PC-3 (cell line): ENCODE measurements at regions not wholly inside any gene's neighbourhood (a gene's known extent, or its start where the extent isn't known, plus 50 kb on each side); places are given as distances from the start of the nearest gene placed in this dataset.

Source experiments
- ATAC-seq: fragments of 200-7000 bp; cut with Tn5 transposase; 2 replicates; pipeline ENCODE4 v1.9.1; 2020; ENCODE audit warnings: mild to moderate bottlenecking, moderate library complexity
- BruUV-seq: library from RNA; stranded (reverse); fragments of 400-500 nt; replicated peaks from 2 replicates; lab custom pipeline; 2021; lab: Mats Ljungman, UMichigan
- CTCF ChIA-PET: fragments of 300-600 bp; sonication (Branson Sonifier 250); formaldehyde crosslinking; loops from one replicate; lab custom pipeline; 2022; ENCODE audit warnings: antibody characterized with exemption; lab: Charles Lee
- POLR2A ChIA-PET: fragments of 300-600 bp; sonication (Branson Sonifier 250); formaldehyde crosslinking; loops from one replicate; lab custom pipeline; 2022; ENCODE audit warnings: antibody characterized with exemption; ENCODE audit not compliant: unreplicated experiment; lab: Charles Lee
- DNase-seq: peaks from one replicate; pipeline ENCODE4 v3.0.0-alpha.2; 2015
- H2AFZ ChIP-seq: fragments of 300-600 bp; sonication (generic); 2 replicates; pipeline ENCODE4 v1.6.0; 2016; ENCODE audit warnings: antibody characterized with exemption, low read length
- H3F3A ChIP-seq: fragments of 300-600 bp; sonication (generic); one replicate; pipeline ENCODE4 v1.6.0; 2017; ENCODE audit warnings: antibody characterized with exemption, low read length, control low read depth, mild to moderate bottlenecking; ENCODE audit not compliant: unreplicated experiment
- H3K27ac ChIP-seq: fragments of 300-600 bp; sonication (generic); 2 replicates; pipeline ENCODE4 v1.5.1; 2016; ENCODE audit warnings: mild to moderate bottlenecking, low read length
- H3K27me3 ChIP-seq: fragments of 300-600 bp; sonication (generic); 2 replicates; pipeline ENCODE4 v1.6.1; 2016; ENCODE audit warnings: low read length, mixed read lengths
- H3K36me3 ChIP-seq: fragments of 300-600 bp; sonication (generic); 2 replicates; pipeline ENCODE4 v1.6.1; 2016; ENCODE audit warnings: low read depth, mixed run types, low read length, mixed read lengths
- H3K4me1 ChIP-seq: fragments of 300-600 bp; sonication (generic); 2 replicates; pipeline ENCODE4 v1.5.1; 2016; ENCODE audit warnings: low read length; ENCODE audit not compliant: insufficient read depth
- H3K4me2 ChIP-seq: fragments of 300-600 bp; sonication (generic); 2 replicates; pipeline ENCODE4 v1.6.0; 2016; ENCODE audit warnings: low read length
- H3K4me3 ChIP-seq: fragments of 300-600 bp; sonication (generic); 2 replicates; pipeline ENCODE4 v1.5.1; 2016; ENCODE audit warnings: mild to moderate bottlenecking, low read length, mixed read lengths
- H3K79me2 ChIP-seq: fragments of 300-600 bp; sonication (generic); 2 replicates; pipeline ENCODE4 v1.6.1; 2017; ENCODE audit warnings: low read length, mixed read lengths
- H3K9ac ChIP-seq: fragments of 300-600 bp; sonication (generic); 2 replicates; pipeline ENCODE4 v1.6.0; 2016; ENCODE audit warnings: mild to moderate bottlenecking, low read length
- H3K9me2 ChIP-seq: fragments of 300-600 bp; sonication (generic); replicated peaks from 2 replicates; pipeline ENCODE4 v1.6.1; 2016; ENCODE audit warnings: mixed run types, low read length, mixed read lengths
- H3K9me3 ChIP-seq: fragments of 300-600 bp; sonication (generic); 2 replicates; pipeline ENCODE4 v1.6.1; 2016; ENCODE audit warnings: low read length, mixed read lengths
- H4K20me1 ChIP-seq: fragments of 300-600 bp; sonication (generic); 2 replicates; pipeline ENCODE4 v1.6.1; 2016; ENCODE audit warnings: low read length, mixed read lengths
- CTCF ChIP-seq: fragments of 300-600 bp; sonication (generic); conservative IDR thresholded peaks from 2 replicates; pipeline ENCODE4 v1.5.1; 2017; ENCODE audit warnings: antibody characterized with exemption, low read depth, mild to moderate bottlenecking, low read length
- EZH2 ChIP-seq: fragments of 300-600 bp; sonication (generic); IDR thresholded peaks from one replicate; pipeline ENCODE4 v1.6.1; 2017; ENCODE audit warnings: antibody characterized with exemption, mild to moderate bottlenecking, low read length; ENCODE audit not compliant: unreplicated experiment
- EZH2phosphoT487 ChIP-seq: fragments of 300-600 bp; sonication (generic); IDR thresholded peaks from 2 replicates; pipeline ENCODE4 v1.6.1; 2018; ENCODE audit warnings: mild to moderate bottlenecking, antibody characterized with exemption, low read length, borderline replicate concordance
- intact Hi-C: fragments of 100-400 bp; cut with micrococcal nuclease; formaldehyde crosslinking; loops from 2 replicates; pipeline ENCODE4 v1.9.0; 2023

DNA sequence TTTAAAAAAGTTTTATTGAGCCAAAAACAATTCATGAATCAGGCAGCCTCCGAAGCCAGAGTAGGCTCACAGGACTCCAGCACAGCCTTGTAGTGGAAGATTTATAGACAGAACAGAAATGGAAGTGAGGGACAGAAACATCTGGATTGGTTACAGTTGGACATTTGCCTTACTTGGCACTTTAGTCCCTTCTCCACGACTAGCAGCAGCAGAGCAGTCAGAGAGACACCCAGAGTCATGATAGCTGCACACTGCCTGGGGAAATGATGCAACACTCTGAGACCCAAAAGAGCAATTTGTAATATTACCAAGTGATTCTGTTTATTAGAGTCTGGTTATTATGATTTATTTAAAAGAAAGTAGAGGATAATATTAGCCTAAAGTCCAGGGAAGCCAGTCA lies 72.2 kb upstream of the KRTAP11-1 start:
- Histone ChIP-seq H3K79me2 (no peaks in the 10 kb centered on the region), H3K4me2 (no peak overlapping the region), H2AFZ (no peak overlapping the region), H3K9me2 (no peaks in the 10 kb centered on the region), H3K9me3 (no peaks in the 10 kb centered on the region), H3K4me1 (no peaks in the 10 kb centered on the region), H3K9ac (no peak overlapping the region), H3K36me3 (no peaks in the 10 kb centered on the region), H3F3A (no peaks in the 10 kb centered on the region), H4K20me1 (no peaks in the 10 kb centered on the region), H3K27ac (no peak overlapping the region), H3K4me3 (no peak overlapping the region), H3K27me3 (peaks cover 7% of the 10 kb centered on the region)
- ATAC-seq: no peak
- ChIA-PET POLR2A (no interaction called here), CTCF (no interaction called here)
- TF ChIP-seq CTCF: no peak
- TF ChIP-seq EZH2phosphoT487: no peak
- TF ChIP-seq EZH2: no peak
- intact Hi-C loops: no loop called here
- no TSS peak for BruUV-seq
- no peak for DNase-seq

GRCh38 chr21:30947141-30947540 lies 65.8 kb upstream of the KRTAP11-1 start:
- Histone ChIP-seq H3K9me2 (0 out of 2 replicates have a peak, but pooled peaks cover 3% of the 10 kb centered on the region), H3K79me2 (no peaks in the 10 kb centered on the region), H3K4me2 (no peak overlapping the region), H3K27ac (no peak overlapping the region), H3K9ac (no peak overlapping the region), H2AFZ (no peak overlapping the region), H4K20me1 (no peaks in the 10 kb centered on the region), H3F3A (no peaks in the 10 kb centered on the region), H3K4me1 (no peaks in the 10 kb centered on the region), H3K36me3 (no peaks in the 10 kb centered on the region), H3K9me3 (no peaks in the 10 kb centered on the region), H3K4me3 (no peak overlapping the region), H3K27me3 (peaks cover 17% of the 10 kb centered on the region; the same call in 1 of the 2 replicates)
- ChIA-PET POLR2A (no interaction called here), CTCF (interaction anchor here (0.5 kb wide), 1 partner anchor 139 kb away, joined by 3 read pairs; no protein-coding TSS in a partner anchor)
- DNase-seq (no peak), ATAC-seq (no peak)
- BruUV-seq: no TSS peak
- TF ChIP-seq CTCF (no peak), EZH2 (no peak), EZH2phosphoT487 (no peak)
- intact Hi-C loops: no loop called here

- H3K4me1 ChIP-seq: no peaks in the 10 kb centered on the region
- H3K9me2 ChIP-seq: 0 out of 2 replicates have a peak, but pooled peaks cover 3% of the 10 kb centered on the region
- peaks cover 23% of the 10 kb centered on the region; the same call in 1 of the 2 replicates for H3K27me3 ChIP-seq
- H3K79me2 ChIP-seq: no peaks in the 10 kb centered on the region
- POLR2A ChIA-PET: no interaction called here
- no peak overlapping the region for H3K27ac ChIP-seq
- H2AFZ ChIP-seq: no peak overlapping the region
- no TSS peak for BruUV-seq
- H3K4me3 ChIP-seq: no peak overlapping the region
- ATAC-seq (no peak), DNase-seq (no peak)
- H3F3A ChIP-seq: no peaks in the 10 kb centered on the region
- H3K9ac ChIP-seq: no peak overlapping the region
- no peaks in the 10 kb centered on the region for H3K9me3 ChIP-seq
- H3K36me3 ChIP-seq: no peaks in the 10 kb centered on the region
- no peaks in the 10 kb centered on the region for H4K20me1 ChIP-seq
- intact Hi-C loops: no loop called here
- CTCF ChIA-PET: no interaction called here
- TF ChIP-seq EZH2 (no peak), CTCF (no peak), EZH2phosphoT487 (no peak)
- H3K4me2 ChIP-seq: no peak overlapping the region
Measured at GRCh38 chr21:30943920-30944319, 62.5 kb upstream of the KRTAP11-1 start.
